ENCODE measurements at regions not wholly inside any gene's neighbourhood (a gene's known extent, or its start where the extent isn't known, plus 50 kb on each side); places are given as distances from the start of the nearest gene placed in this dataset.
A peak's percentile ranks its signal among the peaks of the same experiment; 100 is the strongest.

- DNase-seq (ENCODE audit: low spot score) = no peak
These were observed 191.2 kb downstream of the METTL4 start for GRCh38 chr18:2380101-2380500.

DNA sequence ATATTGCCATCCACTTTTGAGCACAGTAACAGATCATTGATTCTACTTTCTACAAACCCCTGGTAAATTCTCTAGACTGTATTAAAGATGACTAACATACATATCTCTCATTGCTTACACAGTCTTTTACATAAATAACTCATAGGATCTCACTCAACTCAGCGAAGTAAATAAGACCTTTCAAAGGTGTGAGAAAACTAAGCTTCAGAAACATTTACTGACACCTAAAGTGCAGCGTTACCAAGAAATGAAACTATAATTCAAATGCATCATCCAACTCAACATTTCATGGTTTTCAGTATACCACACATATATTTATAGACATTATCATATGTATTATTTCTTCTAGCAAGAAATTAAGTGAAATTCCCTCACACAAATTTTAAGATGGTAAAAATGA lies 189.8 kb downstream of the METTL4 start:
- DNase-seq (ENCODE audit: low spot score) = no peak

DNA sequence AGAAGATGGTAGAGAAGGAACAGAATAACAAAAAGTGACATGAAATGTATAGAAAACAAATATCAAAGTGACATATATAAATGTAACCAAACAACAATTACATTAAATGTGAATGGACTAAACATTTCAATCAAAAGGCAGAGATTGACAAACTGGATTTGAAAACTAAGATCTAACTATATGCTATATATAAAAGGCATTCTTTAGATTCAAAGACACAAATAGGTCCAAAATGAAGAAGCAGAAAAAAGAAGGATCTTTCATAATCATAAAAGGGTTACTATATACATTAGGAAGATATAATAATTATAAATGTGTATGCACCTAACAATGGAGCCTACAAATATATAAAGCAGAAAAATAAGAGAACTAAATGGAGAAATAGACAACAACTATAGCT lies 183.7 kb downstream of the METTL4 start:
- no peak for DNase-seq (ENCODE audit: low spot score)

GRCh38 chr18:2390158-2390557 lies 181.1 kb downstream of the METTL4 start:
- no peak for DNase-seq (ENCODE audit: low spot score)

DNA sequence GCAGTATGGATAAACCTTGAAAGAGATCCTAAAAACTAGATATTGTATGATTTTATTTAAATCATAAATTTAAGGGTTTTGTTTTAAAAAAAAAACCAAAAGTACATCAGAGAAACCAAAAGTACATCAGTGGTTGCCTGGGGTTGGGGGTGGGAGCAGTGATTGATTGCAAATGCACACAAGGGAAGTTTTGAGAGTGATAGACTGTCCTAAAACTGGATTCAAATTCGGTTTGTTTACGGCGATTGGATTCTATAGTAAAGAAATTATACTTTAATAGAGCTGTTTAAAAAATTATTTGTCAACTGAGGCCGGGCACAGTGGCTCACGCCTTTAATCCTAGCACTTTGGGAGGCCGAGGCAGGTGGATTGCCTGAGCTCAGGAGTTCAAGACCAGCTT lies 179.8 kb downstream of the METTL4 start:
- no peak for DNase-seq (ENCODE audit: low spot score)

- no peak for DNase-seq (ENCODE audit: low spot score)
These were observed 178.9 kb downstream of the METTL4 start for GRCh38 chr18:2392446-2392845.

DNA sequence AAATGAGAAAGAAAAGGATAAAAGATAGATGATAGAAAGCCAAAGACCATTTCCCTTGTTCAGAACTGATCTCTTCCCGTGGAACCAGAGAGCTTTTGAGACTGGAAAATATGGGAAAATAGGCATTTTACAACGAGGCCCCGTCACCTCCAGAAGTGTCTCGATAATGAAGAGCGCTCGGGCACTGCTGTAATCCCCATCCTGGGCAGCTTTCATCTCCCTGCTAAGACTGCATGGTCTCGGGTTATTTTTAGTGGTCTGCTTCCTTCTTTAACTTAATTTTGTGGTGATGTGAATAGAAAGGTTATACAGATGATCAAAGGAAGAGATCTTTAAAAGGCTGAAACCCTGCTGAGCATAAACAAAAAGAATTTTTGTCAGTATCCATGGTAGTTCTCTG lies 176.6 kb downstream of the METTL4 start:
- no peak for DNase-seq (ENCODE audit: low spot score)

DNA sequence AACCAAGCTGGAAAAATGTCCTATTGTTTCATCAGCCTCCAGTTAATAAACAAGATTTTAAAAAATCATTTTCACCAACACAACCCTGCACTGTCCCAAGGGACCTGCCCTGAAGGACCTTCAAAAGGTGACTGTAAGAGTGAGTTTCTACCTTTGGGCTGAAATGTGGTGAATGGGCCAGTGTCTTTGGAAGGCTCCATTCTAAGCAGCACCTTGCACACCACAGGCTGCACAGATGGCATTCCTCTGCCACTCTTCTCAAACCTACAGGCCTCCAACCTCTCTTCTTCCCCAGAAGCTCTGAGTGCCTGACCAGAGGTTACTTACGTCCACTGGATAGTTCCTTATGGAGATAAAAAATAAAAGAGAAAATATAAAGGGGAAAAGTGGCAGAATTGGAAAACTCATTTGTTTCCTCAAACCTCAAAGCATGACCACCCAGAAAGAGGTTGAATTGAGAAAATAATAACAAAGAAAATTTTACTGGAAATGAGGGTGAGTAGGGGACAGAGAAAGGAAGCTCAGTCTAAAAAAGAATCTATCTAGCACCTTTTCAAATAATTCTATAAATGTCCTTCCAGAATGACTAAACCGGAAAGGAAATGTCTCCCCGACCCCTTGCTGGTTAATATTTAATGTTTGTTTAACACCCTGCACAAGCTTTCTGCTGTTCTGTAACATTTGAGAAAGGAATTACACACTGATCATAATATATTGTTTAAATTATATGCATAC lies 175.7 kb downstream of the METTL4 start:
- DNase-seq (ENCODE audit: low spot score) = no peak

DNA sequence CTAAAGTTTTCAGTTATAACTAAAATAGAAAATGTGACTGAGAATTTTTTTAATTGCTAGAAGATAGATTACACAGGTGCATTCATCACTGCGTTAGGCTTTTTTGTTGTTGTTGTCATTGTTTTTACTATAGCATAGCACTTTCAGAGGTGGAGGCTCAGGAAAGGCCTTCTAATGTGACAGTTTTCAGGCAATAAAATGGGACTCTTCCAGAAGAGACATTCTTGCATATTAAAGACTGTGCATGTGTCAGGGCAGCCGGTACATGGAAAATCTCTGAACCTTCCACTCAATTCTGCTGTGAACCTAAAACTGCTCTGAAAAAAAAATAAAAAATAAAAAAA lies 175.2 kb downstream of the METTL4 start:
- no peak for DNase-seq (ENCODE audit: low spot score)

DNA sequence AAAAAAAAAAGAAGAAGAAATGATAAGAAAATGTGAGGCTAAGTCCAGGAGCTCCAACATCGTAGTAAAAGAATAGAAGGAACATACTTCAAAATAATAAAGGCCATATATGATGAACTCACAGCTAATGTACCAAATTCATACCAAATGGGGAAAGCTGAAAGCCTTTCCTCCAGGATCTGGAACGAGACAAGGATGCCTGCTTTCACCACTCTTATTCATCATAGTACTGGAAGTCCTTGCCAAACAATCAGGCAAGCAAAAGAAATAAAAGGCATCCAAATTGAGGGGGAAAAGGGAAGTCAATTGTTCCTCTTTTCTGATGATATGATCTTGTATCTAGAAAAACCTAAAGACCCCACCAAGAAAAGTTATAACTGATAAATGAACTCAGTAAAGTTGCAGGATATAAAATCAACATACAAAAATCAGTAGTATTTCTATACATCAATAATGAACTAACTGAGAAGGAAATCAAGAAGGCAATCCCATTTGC lies 170.6 kb downstream of the METTL4 start:
- no peak for DNase-seq (ENCODE audit: low spot score)

DNA sequence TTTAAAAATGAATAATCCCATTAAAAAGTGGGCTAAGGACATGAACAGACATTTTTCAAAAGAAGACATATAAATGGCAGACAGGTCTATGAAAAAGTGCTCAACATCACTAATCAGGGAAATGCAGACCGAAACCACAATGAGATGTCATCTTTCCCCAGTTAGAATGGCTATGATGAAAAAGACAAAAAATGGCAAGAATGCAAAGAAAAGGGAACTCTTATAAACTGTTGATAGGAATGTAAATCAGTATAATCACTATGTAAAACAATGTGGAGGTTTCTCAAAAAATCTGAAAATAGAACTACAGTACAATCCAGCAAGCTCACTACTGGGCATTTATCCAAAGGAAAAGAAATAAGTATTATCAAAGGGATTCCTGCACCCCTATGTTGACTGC lies 169.2 kb downstream of the METTL4 start:
- no peak for DNase-seq (ENCODE audit: low spot score)

DNA sequence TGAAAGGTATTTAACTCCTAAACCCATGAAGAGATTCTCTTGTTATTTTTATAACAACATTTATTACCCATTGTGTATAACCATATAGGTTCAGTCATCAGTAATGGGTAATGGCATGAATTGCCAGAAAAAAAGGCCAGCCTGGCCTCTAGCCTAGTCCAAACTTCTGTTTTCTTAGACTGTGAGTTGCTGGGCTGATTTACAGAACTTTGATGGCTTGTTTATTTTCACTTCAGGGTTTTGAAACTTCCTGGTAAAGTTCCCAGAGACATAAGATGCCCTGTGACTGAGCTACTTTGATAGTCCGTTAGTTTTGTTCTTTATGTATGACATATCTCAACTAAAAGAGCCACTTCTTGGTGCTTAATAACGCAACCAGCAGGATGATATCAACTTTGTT lies 164.8 kb downstream of the METTL4 start:
- DNase-seq (ENCODE audit: low spot score) = no peak

DNA sequence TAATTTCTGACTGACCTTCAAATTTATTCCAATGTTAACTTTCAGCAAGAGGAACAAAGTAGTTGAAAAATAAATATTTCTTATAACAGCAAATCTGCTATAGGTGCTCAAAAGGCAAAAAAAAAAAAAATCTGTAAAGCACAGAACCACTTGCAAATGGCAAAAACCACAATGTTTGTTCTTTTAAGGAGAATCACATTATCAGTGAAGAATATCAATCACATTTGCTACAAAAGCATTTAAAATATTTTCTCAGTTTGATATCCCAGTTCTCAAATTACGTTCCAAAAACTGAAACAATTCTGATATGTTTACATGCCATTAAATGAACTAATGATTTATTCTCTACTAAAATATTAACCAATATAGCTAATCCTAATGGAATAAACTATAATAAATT lies 163.3 kb downstream of the METTL4 start:
- no peak for DNase-seq (ENCODE audit: low spot score)

DNA sequence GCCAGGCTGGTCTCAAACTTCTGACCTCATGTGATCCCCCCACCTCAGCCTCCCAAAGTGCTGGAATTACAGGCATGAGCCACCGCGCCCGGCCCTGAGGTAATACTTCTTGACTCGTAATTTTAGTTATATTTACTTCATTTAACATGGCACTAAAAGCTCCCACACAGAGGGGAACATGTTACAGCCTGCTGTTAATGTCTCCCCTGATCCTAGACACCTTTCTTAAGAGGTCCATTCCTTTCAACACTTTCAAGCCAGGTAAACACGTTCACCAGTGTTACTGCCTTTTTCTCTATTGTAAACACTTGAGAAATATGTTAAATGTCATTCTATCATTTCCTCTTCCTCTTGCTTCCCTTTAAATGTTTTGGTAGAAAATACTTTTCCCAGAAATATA lies 161.4 kb downstream of the METTL4 start:
- no peak for DNase-seq (ENCODE audit: low spot score)

DNA sequence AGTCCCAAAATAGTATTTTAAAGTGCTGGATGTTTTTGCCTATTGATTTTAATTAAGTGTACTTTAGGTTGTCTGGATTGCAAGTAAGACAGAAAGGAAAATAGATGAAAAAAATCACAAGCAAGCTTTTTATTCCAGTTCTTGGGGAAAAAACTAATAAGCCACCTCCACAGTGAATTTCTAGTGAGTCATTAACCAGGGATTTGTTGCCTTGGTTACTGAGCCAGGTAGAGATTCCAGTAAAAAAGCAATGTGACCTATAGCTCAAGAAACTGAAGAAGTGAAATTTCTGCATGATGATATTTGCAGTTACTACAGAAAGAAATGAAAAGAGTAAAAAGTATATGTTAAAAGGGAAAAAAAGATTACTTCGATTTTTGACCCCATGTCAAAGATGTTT lies 160.6 kb downstream of the METTL4 start:
- DNase-seq (ENCODE audit: low spot score) = no peak

- DNase-seq (ENCODE audit: low spot score) = peak; percentile 69
These were observed 159.8 kb downstream of the METTL4 start for GRCh38 chr18:2411381-2411960.

- no peak for DNase-seq (ENCODE audit: low spot score)
These were observed 159.0 kb downstream of the METTL4 start for GRCh38 chr18:2412281-2412680.

DNA sequence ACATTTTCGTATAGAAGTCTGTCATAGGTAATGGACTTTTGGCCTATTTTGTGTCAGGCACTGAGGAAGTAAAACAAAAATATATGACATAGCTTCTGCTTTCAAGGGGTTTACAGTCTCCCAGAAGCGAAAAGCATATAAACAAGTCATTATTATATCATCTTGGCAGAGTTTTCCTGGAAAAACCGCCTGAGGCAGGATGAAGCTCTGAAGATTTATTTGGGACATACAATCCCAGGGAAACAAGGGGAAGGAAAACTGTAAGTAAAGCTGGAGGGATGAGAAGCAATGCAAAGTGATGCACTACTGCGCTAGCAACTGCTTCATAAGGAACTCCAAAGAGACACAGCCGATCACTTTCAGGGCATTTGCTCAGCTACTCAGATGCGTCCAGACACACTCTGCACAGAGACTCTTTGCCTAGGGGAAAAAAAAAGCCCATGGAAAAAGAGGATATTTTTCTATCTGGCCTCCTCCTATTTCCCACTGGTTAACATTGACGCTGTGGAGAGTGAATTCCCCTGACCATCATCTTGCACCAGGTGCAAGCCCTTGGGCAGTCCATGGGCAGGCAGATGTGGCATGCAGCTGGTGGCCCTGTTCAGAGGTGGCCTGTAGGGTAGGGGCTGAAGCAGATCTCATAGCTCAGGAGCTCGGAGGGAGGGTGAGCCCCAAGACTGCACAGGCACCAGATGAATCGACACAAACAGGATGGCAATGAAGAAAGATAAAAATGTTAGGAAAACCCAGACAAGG lies 158.1 kb downstream of the METTL4 start:
- DNase-seq (ENCODE audit: low spot score) = no peak

GRCh38 chr18:2414235-2414634 lies 157.1 kb downstream of the METTL4 start:
- DNase-seq (ENCODE audit: low spot score) = no peak

DNA sequence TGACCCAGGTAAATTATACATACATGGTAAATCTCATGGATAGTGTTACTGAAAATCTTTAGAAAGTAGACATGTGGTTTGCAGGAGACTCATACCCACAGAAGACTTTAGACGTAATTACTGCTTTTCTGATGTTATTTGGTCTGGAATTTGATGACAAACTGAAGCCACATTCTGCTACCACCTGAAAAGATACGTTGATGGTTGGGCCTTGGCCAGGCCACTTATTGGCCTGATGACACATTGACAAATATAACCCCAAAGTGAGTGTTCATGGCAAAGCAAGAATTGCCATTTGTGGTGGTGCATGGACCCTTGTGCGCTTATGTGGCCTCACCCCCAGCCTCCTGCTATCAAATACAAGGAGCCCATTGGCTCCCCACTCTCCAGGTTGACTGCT lies 155.6 kb downstream of the METTL4 start:
- DNase-seq (ENCODE audit: low spot score) = no peak

DNA sequence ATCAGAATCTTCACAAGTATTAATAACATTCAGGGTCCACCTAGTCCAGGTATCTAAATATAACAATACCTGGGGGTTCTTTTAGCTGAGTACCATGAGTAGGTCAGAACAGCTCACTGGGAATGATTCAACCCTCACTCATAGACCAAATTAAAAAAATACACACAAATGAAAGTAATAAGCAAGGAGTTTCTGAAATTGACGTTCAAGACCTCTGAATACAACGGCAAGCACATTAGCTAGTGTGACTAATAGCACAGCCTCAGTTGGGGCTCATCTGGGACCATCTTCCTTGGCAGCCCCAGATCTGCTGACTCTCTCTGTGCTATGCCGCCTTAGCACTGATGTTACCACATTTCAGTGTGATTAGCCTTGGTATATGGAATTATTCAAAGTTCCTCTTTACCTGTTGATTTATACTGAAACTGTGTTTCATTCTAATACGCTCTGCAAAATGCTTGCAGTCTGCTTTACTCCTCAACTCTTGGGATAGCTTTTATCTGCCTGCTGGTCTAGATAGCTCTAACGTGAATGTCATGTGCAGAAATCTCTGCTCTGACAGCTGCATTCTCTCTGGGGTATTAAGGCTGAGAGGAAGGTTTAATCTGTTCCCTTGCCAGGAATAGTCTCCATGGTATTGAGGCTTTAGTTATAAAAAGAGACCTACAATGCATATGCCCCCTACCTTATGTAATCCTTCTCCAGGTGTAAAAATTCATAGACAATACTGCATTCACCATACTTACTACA lies 153.3 kb downstream of the METTL4 start:
- no peak for DNase-seq (ENCODE audit: low spot score)

- no peak for DNase-seq (ENCODE audit: low spot score)
These were observed 150.9 kb downstream of the METTL4 start for GRCh38 chr18:2420367-2420766.

DNA sequence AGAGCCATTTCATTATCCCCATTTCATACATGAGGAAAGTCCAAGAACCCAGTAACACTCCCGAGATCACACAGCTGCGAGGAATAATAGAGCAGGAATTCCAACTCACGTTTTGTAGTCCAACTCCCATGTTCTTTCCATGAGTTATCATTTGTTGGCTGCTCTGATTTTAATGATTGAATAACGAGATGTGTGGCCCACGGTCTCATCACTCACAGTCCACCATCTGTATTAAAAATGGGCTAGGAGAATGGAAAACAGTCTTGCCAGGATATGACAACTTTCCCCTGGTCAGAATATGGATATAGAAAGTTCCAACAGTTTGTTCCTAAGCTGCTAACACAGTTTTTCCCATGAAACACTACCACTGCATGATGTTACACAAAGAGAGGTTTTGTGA lies 147.5 kb downstream of the METTL4 start:
- no peak for DNase-seq (ENCODE audit: low spot score)
